K562 (cell line): ENCODE measurements at regions not wholly inside any gene's neighbourhood (a gene's known extent, or its start where the extent isn't known, plus 50 kb on each side); places are given as distances from the start of the nearest gene placed in this dataset.

Source experiments
- ATAC-seq: fragments of 200-7000 bp; cut with Tn5 transposase; 3 replicates; pipeline ENCODE4 v1.9.1; 2020; ENCODE audit warnings: moderate library complexity
- BruUV-seq: library from RNA; stranded (reverse); fragments of 400-500 nt; replicated peaks from 2 replicates; lab custom pipeline; 2021; lab: Mats Ljungman, UMichigan
- CTCF ChIA-PET: fragments of 300-600 bp; formaldehyde crosslinking; extraction: SDS; loops from one replicate; lab custom pipeline; 2021; ENCODE audit warnings: low intra/inter-chr PET ratio; lab: Yijun Ruan, JAX
- POLR2A ChIA-PET: fragments of 300-600, 350-650 bp; sonication (Branson Sonifier 250); formaldehyde crosslinking; extraction: SDS; loops from one replicate; lab custom pipeline; 2021; ENCODE audit warnings: antibody characterized with exemption, inconsistent platforms; lab: Yijun Ruan, JAX
- DNase-seq, 4 experiments: peaks; one replicate each; pipeline versions ENCODE4 v3.0.0 to v3.0.0-alpha.2; 2011 to 2018; ENCODE audit warnings: low spot score in 3 of 4, mixed read lengths in 3 of 4; ENCODE audit errors: extremely low read depth in 1 of 4
- FAIRE-seq: peaks from 2 replicates; lab custom pipeline; 2011; peaks lifted over from hg19 to GRCh38; lab: Jason Lieb, UNC
- H2AFZ ChIP-seq: 2 replicates; pipeline ENCODE4 v1.6.0; 2011; ENCODE audit warnings: low read depth, low read length, control low read depth, inconsistent platforms
- H3K27ac ChIP-seq: fragments of 200-600 bp; 3 replicates; pipeline ENCODE4 v1.8.0; 2011; ENCODE audit warnings: low read depth, mild to moderate bottlenecking, control low read depth, inconsistent platforms, low read length, moderate library complexity, mixed read lengths; ENCODE audit errors: extremely low read depth
- H3K27me3 ChIP-seq, 2 experiments: fragments of 300-600 bp in 1 of 2; 2 replicates in 1 of 2; 3 replicates in 1 of 2; pipeline versions ENCODE4 v1.6.0 to v1.8.0; 2011; ENCODE audit warnings: inconsistent platforms in 2 of 2, low read length in 2 of 2, mild to moderate bottlenecking in 1 of 2, mixed read lengths in 1 of 2, moderate library complexity in 1 of 2; ENCODE audit not compliant: control insufficient read depth in 2 of 2, insufficient read depth in 2 of 2
- H3K36me3 ChIP-seq: fragments of 300-600 bp; 3 replicates; pipeline ENCODE4 v1.8.0; 2011; ENCODE audit warnings: mild to moderate bottlenecking, low read length, inconsistent platforms; ENCODE audit not compliant: control insufficient read depth, insufficient read depth
- H3K4me1 ChIP-seq, 2 experiments: fragments of 200-600 bp in 1 of 2; replicated peaks in 1 of 2; 2 replicates in 1 of 2; 3 replicates in 1 of 2; pipeline versions ENCODE4 v1.5.1 to v1.8.0; 2011; ENCODE audit warnings: inconsistent platforms in 2 of 2, low read length in 2 of 2, mild to moderate bottlenecking in 1 of 2, mixed read lengths in 1 of 2, moderate library complexity in 1 of 2; ENCODE audit not compliant: control insufficient read depth in 2 of 2, insufficient read depth in 2 of 2
- H3K4me2 ChIP-seq: 2 replicates; pipeline ENCODE4 v1.6.1; 2011; ENCODE audit warnings: low read length, control low read depth, inconsistent platforms, mixed read lengths; ENCODE audit not compliant: insufficient read depth
- H3K4me3 ChIP-seq: fragments of 200-600 bp; sonication (generic), shearing (Covaris generic); 2 replicates; pipeline ENCODE4 v1.5.1; 2016; ENCODE audit warnings: control low read depth, inconsistent platforms
- H3K79me2 ChIP-seq: fragments of 200-600 bp; 3 replicates; pipeline ENCODE4 v1.8.0; 2011; ENCODE audit warnings: low read length, inconsistent platforms; ENCODE audit not compliant: control insufficient read depth, insufficient read depth
- H3K9ac ChIP-seq, 2 experiments: 2 replicates each; pipeline versions ENCODE4 v1.6.0 to v1.6.1; 2011; ENCODE audit warnings: low read depth in 2 of 2, low read length in 2 of 2, control low read depth in 1 of 2, inconsistent platforms in 1 of 2, mild to moderate bottlenecking in 1 of 2, mixed read lengths in 1 of 2; ENCODE audit not compliant: insufficient read depth in 1 of 2
- H3K9me1 ChIP-seq: one replicate; pipeline ENCODE4 v1.6.0; 2011; ENCODE audit warnings: inconsistent platforms, mild to moderate bottlenecking, low read length, moderate library complexity; ENCODE audit not compliant: control insufficient read depth, insufficient read depth
- H3K9me3 ChIP-seq: replicated peaks from 2 replicates; pipeline ENCODE4 v1.5.1; 2011; ENCODE audit warnings: low read depth, low read length, inconsistent platforms; ENCODE audit not compliant: control insufficient read depth, insufficient read depth
- H4K20me1 ChIP-seq: replicated peaks from 2 replicates; pipeline ENCODE4 v1.6.1; 2011; ENCODE audit warnings: low read length, inconsistent platforms, mixed read lengths; ENCODE audit not compliant: control insufficient read depth, insufficient read depth
- C11orf30 ChIP-seq: fragments of 450-650 bp; IDR thresholded peaks from 2 replicates; pipeline ENCODE4 v1.6.1; 2016; ENCODE audit warnings: low read depth, mild to moderate bottlenecking
- CUX1 ChIP-seq: fragments of 200-800 bp; sonication (Bioruptor generic); IDR thresholded peaks from 2 replicates; pipeline ENCODE4 v1.6.1; 2016; ENCODE audit warnings: missing genetic modification characterization, missing compliant biosample characterization
- E2F6 ChIP-seq, 2 experiments: IDR thresholded peaks; 2 replicates each; pipeline ENCODE4 v1.6.1; 2011; ENCODE audit warnings: borderline replicate concordance in 1 of 2, control low read depth in 1 of 2, low read depth in 1 of 2, low read length in 1 of 2, mild to moderate bottlenecking in 1 of 2, mixed read lengths in 1 of 2, moderate library complexity in 1 of 2; ENCODE audit not compliant: insufficient read depth in 1 of 2, insufficient read length in 1 of 2, poor library complexity in 1 of 2, severe bottlenecking in 1 of 2; ENCODE audit errors: extremely low read depth in 1 of 2
- MAX ChIP-seq: sonication (generic); formaldehyde crosslinking; IDR thresholded peaks from 2 replicates; pipeline ENCODE4 v1.9.0; 2022; ENCODE audit warnings: mild to moderate bottlenecking, missing genetic modification reagents
- NCOA1 ChIP-seq: fragments of 450-650 bp; IDR thresholded peaks from 2 replicates; pipeline ENCODE4 v1.6.1; 2016; ENCODE audit warnings: low read depth
- NFYB ChIP-seq: IDR thresholded peaks from 2 replicates; pipeline ENCODE4 v1.6.1; 2011; ENCODE audit warnings: mild to moderate bottlenecking, moderate library complexity; ENCODE audit not compliant: insufficient read length; ENCODE audit errors: extremely low read depth
- SIN3B ChIP-seq: fragments of 450-650 bp; IDR thresholded peaks from 2 replicates; pipeline ENCODE4 v1.6.1; 2017; ENCODE audit warnings: low read depth, mild to moderate bottlenecking, moderate library complexity
- USF1 ChIP-seq: sonication (generic); formaldehyde crosslinking; IDR thresholded peaks from 2 replicates; pipeline ENCODE4 v1.9.0; 2022; ENCODE audit warnings: mild to moderate bottlenecking, missing genetic modification reagents
- ZBED1 ChIP-seq: IDR thresholded peaks from 2 replicates; pipeline ENCODE4 v1.6.1; 2014
- ZNF24 ChIP-seq: fragments of 450-650 bp; IDR thresholded peaks from 2 replicates; pipeline ENCODE4 v1.6.1; 2016
- WGBS: fragments of 100-300 bp; shearing (Covaris generic); methylation state at CpG from one replicate; pipeline ENCODE4 v1.1.6; 2016; ENCODE audit warnings: low coverage, mixed read lengths; ENCODE audit not compliant: insufficient coverage; ENCODE audit errors: missing lambda C conversion rate; 5-methylcytosine and 5-hydroxymethylcytosine counted together
- in situ Hi-C: fragments of 300-500 bp; cut with MboI; formaldehyde crosslinking; loops from 4 replicates; pipeline ENCODE4 v1.15.0; 2018; ENCODE audit warnings: inconsistent platforms, mixed read lengths
- intact Hi-C: fragments of 100-400 bp; cut with micrococcal nuclease; formaldehyde crosslinking; loops from 2 replicates; pipeline ENCODE4 v1.14.2; 2022

GRCh38 chr18:29882620-29883019, 1159.9 kb downstream of the DSC3 start:
- WGBS: 0% methylated on average over 1 of the region's 1 CpG
- H4K20me1 ChIP-seq: no peaks in the 10 kb centered on the region
- H3K27ac ChIP-seq: no peak overlapping the region
- H3K36me3 ChIP-seq: no peaks in the 10 kb centered on the region
- no peaks in the 10 kb centered on the region for H3K79me2 ChIP-seq
- no peak overlapping the region for H3K4me3 ChIP-seq
- no peak overlapping the region for H2AFZ ChIP-seq
- H3K9me1 ChIP-seq: no peaks in the 10 kb centered on the region
- intact Hi-C loops: no loop called here
- in situ Hi-C loops: no loop called here
- H3K27me3 ChIP-seq: no peaks in the 10 kb centered on the region
- no peaks in the 10 kb centered on the region for H3K9me3 ChIP-seq
- ChIA-PET POLR2A (no interaction called here), CTCF (no interaction called here)
- DNase-seq (no peak), FAIRE-seq (no peak), ATAC-seq (no peak)
- H3K4me2 ChIP-seq: no peak overlapping the region
- no TSS peak for BruUV-seq
- no peaks in the 10 kb centered on the region for H3K4me1 ChIP-seq
- H3K9ac ChIP-seq: no peak overlapping the region
- TF ChIP-seq SIN3B (no peak), C11orf30 (0 out of 2 replicates have a peak, but pooled peaks have one; percentile 13)

GRCh38 chr18:29879763-29880162, 1162.8 kb downstream of the DSC3 start:
- H3K4me1 ChIP-seq: no peaks in the 10 kb centered on the region
- no peak overlapping the region for H2AFZ ChIP-seq
- no peaks in the 10 kb centered on the region for H3K79me2 ChIP-seq
- no peak overlapping the region for H3K9ac ChIP-seq
- H3K4me2 ChIP-seq: no peak overlapping the region
- FAIRE-seq (no peak), DNase-seq (no peak), ATAC-seq (no peak)
- H3K9me3 ChIP-seq: no peaks in the 10 kb centered on the region
- no peaks in the 10 kb centered on the region for H3K27me3 ChIP-seq
- intact Hi-C loops (no loop called here), in situ Hi-C loops (no loop called here)
- H4K20me1 ChIP-seq: no peaks in the 10 kb centered on the region
- POLR2A ChIA-PET: no interaction called here
- H3K27ac ChIP-seq: no peak overlapping the region
- no peak overlapping the region for H3K4me3 ChIP-seq
- CTCF ChIA-PET: no interaction called here
- H3K9me1 ChIP-seq: no peaks in the 10 kb centered on the region
- WGBS: 0% methylated on average over 2 of the region's 2 CpGs
- H3K36me3 ChIP-seq: no peaks in the 10 kb centered on the region
- BruUV-seq: no TSS peak
- no peak for TF ChIP-seq MAX (CRISPR knock-in tag)
- no peak for TF ChIP-seq ZNF24
- no peak for TF ChIP-seq NCOA1
- no peak for TF ChIP-seq NFYB
- no peak for TF ChIP-seq ZBED1
- TF ChIP-seq CUX1: no peak
- no peak for TF ChIP-seq USF1 (CRISPR knock-in tag)
- no peak for TF ChIP-seq E2F6 (IDR thresholded peaks at IDR 0.05; ENCODE audit: borderline replicate concordance in 1 of 2, extremely low read depth in 1 of 2, insufficient read depth in 1 of 2, insufficient read length in 1 of 2, low read depth in 1 of 2, low read length in 1 of 2, poor library complexity in 1 of 2, severe bottlenecking in 1 of 2)
